ENCODE measurements at regions not wholly inside any gene's neighbourhood (a gene's known extent, or its start where the extent isn't known, plus 50 kb on each side); places are given as distances from the start of the nearest gene placed in this dataset.

- Mint-ChIP-seq H3K27ac (no peak overlapping the region), H3K4me3 (no peak overlapping the region), H3K4me1 (no peaks in the 10 kb centered on the region), H3K36me3 (no peaks in the 10 kb centered on the region), H3K9me3 (peaks cover 13% of the 10 kb centered on the region)
- no peak for ATAC-seq
- no peak for DNase-seq (ENCODE audit: low spot score in 2 of 2)
Observed at GRCh38 chr6:93799226-93799625, 379.9 kb upstream of the EPHA7 start.

GRCh38 chr6:93794166-93794565, 374.8 kb upstream of the EPHA7 start:
- ATAC-seq: no peak
- Mint-ChIP-seq H3K4me3 (no peak overlapping the region), H3K4me1 (no peaks in the 10 kb centered on the region), H3K9me3 (peaks cover 12% of the 10 kb centered on the region), H3K36me3 (no peaks in the 10 kb centered on the region), H3K27ac (no peak overlapping the region)
- no peak for DNase-seq (ENCODE audit: low spot score in 2 of 2)

- no peaks in the 10 kb centered on the region for H3K36me3 Mint-ChIP-seq
- H3K9me3 Mint-ChIP-seq: peaks cover 13% of the 10 kb centered on the region
- ATAC-seq (no peak), DNase-seq (ENCODE audit: low spot score in 2 of 2) (no peak)
- H3K4me1 Mint-ChIP-seq: no peaks in the 10 kb centered on the region
- H3K27ac Mint-ChIP-seq: no peak overlapping the region
- no peak overlapping the region for H3K4me3 Mint-ChIP-seq
Observed at GRCh38 chr6:93792746-93793145, 373.4 kb upstream of the EPHA7 start.

DNA sequence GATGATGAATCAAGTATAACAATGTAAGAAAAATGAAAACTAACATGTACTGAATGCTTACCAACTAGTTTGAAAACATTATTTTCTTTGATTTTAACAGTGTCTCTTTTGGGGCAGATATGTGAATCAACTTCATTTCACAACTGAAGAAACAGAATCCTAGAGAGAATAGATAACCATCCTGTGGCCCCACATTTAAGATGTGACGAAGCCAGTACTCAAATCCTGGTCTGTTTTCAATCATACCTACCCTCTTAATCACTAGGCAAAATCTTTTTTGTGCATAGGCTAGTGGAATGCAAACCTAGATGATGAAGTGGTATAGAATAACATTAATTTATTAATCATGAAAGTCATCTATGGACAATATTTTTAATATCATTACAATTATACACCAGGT, 371.6 kb upstream of the EPHA7 start:
- no peaks in the 10 kb centered on the region for H3K36me3 Mint-ChIP-seq
- H3K27ac Mint-ChIP-seq: no peak overlapping the region
- no peaks in the 10 kb centered on the region for H3K4me1 Mint-ChIP-seq
- no peak for DNase-seq (ENCODE audit: low spot score in 2 of 2)
- H3K4me3 Mint-ChIP-seq: no peak overlapping the region
- H3K9me3 Mint-ChIP-seq: peaks cover 10% of the 10 kb centered on the region
- ATAC-seq: no peak

DNA sequence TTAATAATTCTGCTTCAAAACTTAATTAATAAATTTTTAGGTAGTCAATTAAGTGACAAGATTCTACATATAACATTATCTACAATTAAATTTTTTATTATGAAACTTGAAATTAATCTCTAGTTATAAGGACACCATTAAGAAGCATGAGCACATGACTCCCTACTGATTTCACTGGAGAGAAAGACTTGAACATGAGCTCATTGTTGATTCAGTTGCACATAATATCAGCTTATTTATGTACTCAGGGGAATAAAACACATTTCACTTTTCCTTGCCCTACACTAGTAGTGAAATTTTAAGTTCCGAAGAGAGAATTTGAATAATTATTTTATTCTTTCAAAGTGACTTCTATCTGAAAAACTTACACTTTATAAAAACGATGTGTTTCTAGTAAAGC, 370.2 kb upstream of the EPHA7 start:
- Mint-ChIP-seq H3K4me1 (no peaks in the 10 kb centered on the region), H3K9me3 (peaks cover 6% of the 10 kb centered on the region), H3K4me3 (no peak overlapping the region), H3K27ac (no peak overlapping the region), H3K36me3 (no peaks in the 10 kb centered on the region)
- ATAC-seq: no peak
- no peak for DNase-seq (ENCODE audit: low spot score in 2 of 2)

DNA sequence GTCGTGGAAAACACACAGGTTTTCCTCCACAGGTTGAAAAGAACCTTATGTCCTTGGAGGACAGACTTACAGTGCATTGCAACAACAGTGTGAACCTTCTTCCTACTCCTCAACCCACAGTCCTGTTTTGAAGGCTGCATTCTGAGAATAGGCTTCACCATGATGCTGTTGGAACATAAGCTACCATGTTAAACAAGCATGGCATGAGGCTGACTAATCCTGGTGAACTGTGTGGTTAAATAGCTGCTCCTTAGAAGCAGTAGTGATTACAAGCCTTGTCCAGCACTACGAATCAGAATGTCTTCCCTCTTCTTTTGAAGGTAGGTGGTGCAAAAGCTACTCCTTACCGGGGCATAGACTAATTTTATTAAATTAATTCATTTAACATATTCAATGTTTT, 368.5 kb upstream of the EPHA7 start:
- H3K4me1 Mint-ChIP-seq: no peaks in the 10 kb centered on the region
- H3K27ac Mint-ChIP-seq: no peak overlapping the region
- H3K36me3 Mint-ChIP-seq: no peaks in the 10 kb centered on the region
- no peak overlapping the region for H3K4me3 Mint-ChIP-seq
- DNase-seq (ENCODE audit: low spot score in 2 of 2) (no peak), ATAC-seq (no peak)
- peaks cover 6% of the 10 kb centered on the region for H3K9me3 Mint-ChIP-seq

DNA sequence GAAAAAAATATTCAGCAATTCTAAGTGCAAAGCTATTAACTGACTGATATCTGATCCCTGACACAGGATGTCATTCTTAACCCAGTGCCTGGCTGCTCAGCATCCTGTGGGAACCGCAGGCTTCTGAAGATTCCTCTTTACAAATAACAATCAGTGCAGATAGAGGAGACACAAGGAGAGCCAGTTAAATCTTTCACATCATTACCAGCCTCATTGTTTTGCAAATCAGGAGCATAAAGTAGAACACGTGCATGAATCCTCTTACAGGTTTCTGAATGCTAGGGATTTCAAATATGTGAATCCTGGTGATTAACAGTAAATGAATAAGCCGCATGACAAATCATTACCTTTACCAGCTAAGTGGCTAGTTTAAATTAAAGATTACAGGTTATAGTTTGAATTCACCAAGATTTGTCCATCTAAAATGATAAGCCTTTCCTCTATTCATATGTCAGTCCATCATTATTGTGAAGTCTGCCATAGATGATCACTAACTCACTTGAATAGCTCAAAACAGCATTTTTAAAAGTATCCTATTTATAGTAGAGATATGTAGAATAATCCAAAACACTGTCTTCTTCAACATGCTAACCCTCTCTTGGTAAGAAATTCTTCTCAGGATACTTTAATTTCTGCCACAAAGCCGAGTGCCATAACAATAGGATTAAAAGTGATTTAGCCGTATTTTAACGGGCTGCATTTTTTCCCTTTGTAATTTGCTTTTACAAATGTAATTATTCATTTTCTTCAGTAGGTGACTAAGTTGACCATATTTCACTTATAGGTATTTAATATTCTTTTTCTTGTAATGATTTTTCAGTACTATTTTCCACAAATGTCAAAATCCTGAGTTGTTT, 367.3 kb upstream of the EPHA7 start:
- Mint-ChIP-seq H3K36me3 (no peaks in the 10 kb centered on the region), H3K4me1 (no peaks in the 10 kb centered on the region), H3K4me3 (no peak overlapping the region), H3K9me3 (peaks cover 6% of the 10 kb centered on the region), H3K27ac (no peak overlapping the region)
- ATAC-seq: no peak
- DNase-seq (ENCODE audit: low spot score in 2 of 2): no peak

DNA sequence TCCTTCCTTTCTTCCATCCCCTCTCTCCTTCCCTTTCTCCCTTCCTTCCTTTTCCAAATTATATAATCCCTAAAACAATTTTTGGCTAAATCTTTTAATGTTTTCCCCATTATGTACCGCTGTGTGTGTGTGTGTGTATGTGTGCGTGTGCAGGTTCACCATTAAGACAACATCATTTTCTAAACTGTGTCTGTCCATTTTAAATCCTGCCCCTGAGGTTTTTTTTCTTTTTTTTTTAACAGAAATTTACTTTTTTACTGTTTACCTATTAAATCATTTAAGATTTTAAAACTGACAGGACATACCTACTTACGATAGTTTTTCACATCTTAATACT, 366.3 kb upstream of the EPHA7 start:
- no peak for DNase-seq (ENCODE audit: low spot score in 2 of 2)
- Mint-ChIP-seq H3K9me3 (peaks cover 6% of the 10 kb centered on the region), H3K36me3 (no peaks in the 10 kb centered on the region), H3K4me1 (no peaks in the 10 kb centered on the region), H3K4me3 (no peak overlapping the region), H3K27ac (no peak overlapping the region)
- no peak for ATAC-seq

DNA sequence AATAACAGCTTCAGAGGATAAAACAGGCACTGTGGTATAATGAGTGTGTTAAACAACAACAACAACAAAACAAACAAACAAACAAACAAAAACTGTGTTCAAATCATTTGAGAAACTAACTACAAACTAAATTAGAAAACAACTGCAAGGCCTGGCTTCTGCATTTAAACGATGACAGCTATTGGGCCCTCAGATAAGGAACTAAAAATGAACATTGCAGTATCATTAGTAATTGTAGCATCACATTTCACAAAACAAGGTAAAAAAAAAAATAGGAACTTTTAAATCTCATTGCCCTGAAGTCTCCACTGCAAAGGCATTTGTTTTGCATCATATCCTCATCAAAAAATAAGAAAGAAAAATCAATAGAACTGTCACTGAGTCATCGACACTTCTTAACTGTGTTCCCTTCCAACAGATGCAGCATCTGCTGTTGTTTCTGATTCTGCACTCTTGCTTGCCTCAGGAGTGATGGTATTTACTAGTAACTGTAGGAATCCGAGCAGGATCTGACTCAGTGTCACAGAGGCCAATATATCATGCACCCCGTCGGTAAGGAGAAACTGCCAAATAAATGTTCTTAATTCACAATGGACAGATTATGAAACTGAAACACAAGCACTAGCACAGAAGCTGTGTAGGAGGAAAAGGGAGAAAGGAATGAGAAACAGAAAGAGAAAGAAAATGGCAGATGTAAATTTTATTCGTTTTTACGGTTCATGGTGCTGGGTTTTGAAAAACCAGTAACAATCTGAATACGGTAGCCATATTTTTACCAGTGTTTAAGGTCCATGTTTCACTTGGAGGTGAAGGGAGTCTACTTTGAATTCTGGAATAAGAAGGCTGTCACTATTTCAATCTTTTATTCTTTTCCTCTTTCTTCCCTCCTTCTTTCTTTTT, 365.7 kb upstream of the EPHA7 start:
- DNase-seq (ENCODE audit: low spot score in 2 of 2) (no peak), ATAC-seq (no peak)
- no peaks in the 10 kb centered on the region for H3K36me3 Mint-ChIP-seq
- peaks cover 6% of the 10 kb centered on the region for H3K9me3 Mint-ChIP-seq
- H3K4me1 Mint-ChIP-seq: no peaks in the 10 kb centered on the region
- no peak overlapping the region for H3K4me3 Mint-ChIP-seq
- no peak overlapping the region for H3K27ac Mint-ChIP-seq

GRCh38 chr6:93779086-93779841, 359.9 kb upstream of the EPHA7 start:
- no peak for ATAC-seq
- H3K9me3 Mint-ChIP-seq: peaks cover 3% of the 10 kb centered on the region
- H3K36me3 Mint-ChIP-seq: no peaks in the 10 kb centered on the region
- no peaks in the 10 kb centered on the region for H3K4me1 Mint-ChIP-seq
- H3K4me3 Mint-ChIP-seq: no peak overlapping the region
- H3K27ac Mint-ChIP-seq: no peak overlapping the region
- no peak for DNase-seq (ENCODE audit: low spot score in 2 of 2)

DNA sequence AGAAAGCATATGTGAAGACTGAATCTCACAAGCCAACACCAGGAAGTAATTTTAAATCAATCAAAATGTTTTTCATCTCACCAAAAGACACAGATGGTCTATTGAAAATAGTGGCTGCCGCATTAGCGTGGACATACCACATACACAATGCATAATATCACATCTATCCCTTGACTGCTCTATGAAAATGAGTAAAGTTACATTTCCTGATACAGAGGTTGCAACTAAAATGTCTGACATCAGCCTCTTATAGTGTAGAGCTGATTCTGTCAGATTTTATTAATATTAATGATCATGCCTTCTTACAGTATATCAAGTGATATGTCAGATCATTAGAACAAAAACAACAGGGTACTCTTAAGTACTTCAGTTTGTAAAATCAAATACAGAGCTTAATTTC, 339.8 kb upstream of the EPHA7 start:
- H3K9me3 Mint-ChIP-seq: peaks cover 2% of the 10 kb centered on the region

DNA sequence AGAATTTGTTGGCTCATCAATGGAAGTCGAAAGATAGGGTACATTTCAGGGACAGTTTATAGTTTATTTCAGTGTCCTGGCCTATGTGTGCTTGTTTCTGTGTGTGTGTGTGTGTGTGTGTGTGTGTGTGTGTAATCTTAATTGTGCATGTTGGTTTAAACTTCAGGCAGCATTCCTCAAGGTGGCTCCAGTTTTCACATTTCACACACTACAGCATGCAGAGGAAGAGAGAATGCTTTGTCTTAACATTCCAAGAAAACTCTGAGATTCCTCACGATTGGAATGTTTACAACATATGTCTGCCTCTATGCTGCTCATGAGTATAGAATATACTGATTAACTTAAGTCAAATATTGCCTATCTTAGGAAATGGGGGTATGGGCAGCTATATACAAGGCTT, 332.6 kb upstream of the EPHA7 start:
- Mint-ChIP-seq H3K4me3 (no peak overlapping the region), H3K4me1 (no peaks in the 10 kb centered on the region), H3K9me3 (peaks cover 3% of the 10 kb centered on the region), H3K36me3 (no peaks in the 10 kb centered on the region), H3K27ac (no peak overlapping the region)
- ATAC-seq (no peak), DNase-seq (ENCODE audit: low spot score in 2 of 2) (no peak)

More for the DNA sequence above, 339.8 kb upstream of the EPHA7 start:
- no peak for DNase-seq (ENCODE audit: low spot score in 2 of 2)
- no peak overlapping the region for H3K27ac Mint-ChIP-seq
- no peaks in the 10 kb centered on the region for H3K4me1 Mint-ChIP-seq
- ATAC-seq: no peak
- H3K36me3 Mint-ChIP-seq: no peaks in the 10 kb centered on the region
- no peak overlapping the region for H3K4me3 Mint-ChIP-seq

- ATAC-seq (no peak), DNase-seq (ENCODE audit: low spot score in 2 of 2) (no peak)
- Mint-ChIP-seq H3K27ac (no peak overlapping the region), H3K4me3 (no peak overlapping the region), H3K36me3 (no peaks in the 10 kb centered on the region), H3K9me3 (peaks cover 3% of the 10 kb centered on the region), H3K4me1 (no peaks in the 10 kb centered on the region)
Observed at GRCh38 chr6:93749930-93750329, 330.6 kb upstream of the EPHA7 start.

DNA sequence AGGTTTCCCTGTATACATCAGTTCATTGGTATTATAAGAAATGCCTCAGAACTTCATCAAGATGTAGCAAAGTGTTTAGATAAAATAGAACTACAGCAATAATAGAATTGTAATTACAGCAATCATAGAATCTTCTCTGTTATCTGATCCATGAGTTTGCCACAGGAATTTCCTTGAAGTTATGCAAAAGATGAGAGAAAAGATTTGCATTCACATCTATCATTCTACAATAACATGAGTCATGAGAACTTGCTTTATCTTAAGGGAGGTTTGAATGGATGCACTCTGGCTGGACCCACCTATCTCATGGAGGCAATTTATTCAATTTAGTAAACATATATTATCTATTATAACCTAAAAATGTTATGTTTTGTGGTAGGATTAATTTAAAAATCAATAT, 329.8 kb upstream of the EPHA7 start:
- ATAC-seq (no peak), DNase-seq (ENCODE audit: low spot score in 2 of 2) (no peak)
- no peaks in the 10 kb centered on the region for H3K36me3 Mint-ChIP-seq
- no peak overlapping the region for H3K27ac Mint-ChIP-seq
- peaks cover 3% of the 10 kb centered on the region for H3K9me3 Mint-ChIP-seq
- H3K4me1 Mint-ChIP-seq: no peaks in the 10 kb centered on the region
- H3K4me3 Mint-ChIP-seq: no peak overlapping the region

DNA sequence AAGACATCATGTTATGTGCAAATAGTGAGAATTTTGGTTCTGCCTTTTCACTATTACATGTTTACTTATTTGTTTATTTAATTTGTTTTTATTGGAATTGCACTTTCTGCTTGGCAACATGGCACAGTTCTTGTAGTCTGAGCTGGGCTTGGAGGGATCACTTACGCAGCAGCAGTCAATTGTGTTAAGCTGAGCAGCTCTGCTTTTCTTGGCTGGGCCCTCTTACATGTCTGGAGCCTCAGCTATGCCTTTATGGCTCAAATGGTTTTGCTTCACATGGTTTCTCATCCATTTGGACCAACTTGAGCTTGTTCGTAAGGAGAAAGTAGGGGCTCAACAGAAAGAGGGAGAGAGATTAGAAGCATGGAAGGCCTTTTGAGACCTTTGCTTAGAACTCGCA, 327.5 kb upstream of the EPHA7 start:
- no peak overlapping the region for H3K4me3 Mint-ChIP-seq
- H3K9me3 Mint-ChIP-seq: peaks cover 7% of the 10 kb centered on the region
- H3K4me1 Mint-ChIP-seq: no peaks in the 10 kb centered on the region
- DNase-seq (ENCODE audit: low spot score in 2 of 2): no peak
- ATAC-seq: no peak
- no peaks in the 10 kb centered on the region for H3K36me3 Mint-ChIP-seq
- no peak overlapping the region for H3K27ac Mint-ChIP-seq

All from stimulated activated effector memory CD8-positive, alpha-beta T cell treated with anti-CD3 and anti-CD28 coated beads, Interleukin-12 subunit alpha, Interleukin-12 subunit beta, amount 100 ng/mL, for 72 hours (primary cell).